GM21423 (cell line): ENCODE measurements at regions not wholly inside any gene's neighbourhood (a gene's known extent, or its start where the extent isn't known, plus 50 kb on each side); places are given as distances from the start of the nearest gene placed in this dataset.

Experiments
- ATAC-seq: cut with Tn5 transposase; IDR thresholded peaks from one replicate; pipeline ENCODE4 v1.9.1; 2021; ENCODE audit warnings: mild to moderate bottlenecking, moderate library complexity; ENCODE audit not compliant: unreplicated experiment

- no peak for ATAC-seq
Observed at GRCh38 chr3:177470197-177470941, 273.1 kb upstream of the TBL1XR1 start.

- no peak for ATAC-seq
Observed at GRCh38 chr3:177471733-177472480, 274.6 kb upstream of the TBL1XR1 start.

DNA sequence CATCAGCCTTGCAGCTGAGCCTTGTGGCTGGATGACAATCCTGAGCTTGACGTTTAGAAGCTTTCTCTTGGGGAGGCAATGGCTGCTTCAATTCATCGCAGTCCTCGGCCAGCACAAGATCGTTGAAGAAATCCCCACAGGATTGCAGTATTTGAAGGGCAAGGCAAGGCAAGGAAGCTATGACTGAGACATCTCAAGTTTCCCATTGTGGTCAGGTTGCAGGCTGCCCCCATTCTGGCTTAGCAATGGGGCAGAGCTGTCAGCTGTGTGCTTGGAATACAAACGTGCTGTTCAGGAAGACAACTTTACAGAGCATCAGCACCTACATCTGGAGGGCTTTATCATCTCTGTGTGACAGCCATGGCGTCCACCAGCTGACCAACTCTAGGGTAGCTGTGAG, 275.9 kb upstream of the TBL1XR1 start:
- ATAC-seq, result no peak

- no peak for ATAC-seq
Observed at GRCh38 chr3:177473903-177474302, 276.6 kb upstream of the TBL1XR1 start.

- ATAC-seq, result no peak
Observed at GRCh38 chr3:177474652-177475355, 277.5 kb upstream of the TBL1XR1 start.

- no peak for ATAC-seq
Observed at GRCh38 chr3:177475356-177475665, 278.0 kb upstream of the TBL1XR1 start.

GRCh38 chr3:177476495-177476894, 279.2 kb upstream of the TBL1XR1 start:
- no peak for ATAC-seq

- ATAC-seq, result no peak
Observed at GRCh38 chr3:177476921-177477435, 279.7 kb upstream of the TBL1XR1 start.

- ATAC-seq, result no peak
Observed at GRCh38 chr3:177478170-177478867, 281.0 kb upstream of the TBL1XR1 start.

DNA sequence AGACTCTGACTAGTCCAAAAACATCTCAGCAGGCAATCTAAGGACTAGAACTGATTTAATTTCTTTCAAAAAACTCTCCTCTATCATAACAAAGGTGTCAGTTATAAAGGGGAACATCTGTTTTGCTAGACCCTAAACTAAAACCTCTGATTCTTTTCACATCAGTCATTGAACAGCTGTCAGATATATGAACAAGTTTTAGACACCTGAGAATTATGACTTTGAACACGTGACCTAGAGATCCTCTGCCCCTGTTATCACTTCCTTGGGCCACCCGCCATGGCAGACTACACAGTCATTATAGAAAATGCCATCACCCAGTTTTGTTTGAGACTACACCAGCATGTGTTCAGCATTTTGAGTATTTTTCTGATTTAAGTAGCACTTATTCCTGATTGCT, 282.3 kb upstream of the TBL1XR1 start:
- ATAC-seq, result no peak

DNA sequence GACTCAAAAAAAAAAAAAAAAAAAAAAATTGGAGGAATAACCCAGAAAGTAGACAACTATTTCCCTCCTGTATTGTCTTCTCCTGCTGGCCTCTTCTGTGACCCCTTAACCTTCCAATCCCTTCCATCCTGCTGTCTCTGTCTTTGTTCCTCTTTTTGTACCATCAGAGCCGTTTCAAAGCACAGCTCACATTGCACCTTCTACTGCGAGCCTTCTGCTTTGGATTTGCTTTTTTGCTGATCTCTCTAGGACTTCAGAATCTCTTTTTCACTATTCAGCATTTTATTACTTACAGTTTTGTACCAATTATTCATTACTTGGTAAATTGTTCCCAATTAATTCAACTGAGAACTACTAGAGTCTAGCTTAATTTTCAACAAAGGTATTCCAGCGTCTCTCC, 284.0 kb upstream of the TBL1XR1 start:
- no peak for ATAC-seq

DNA sequence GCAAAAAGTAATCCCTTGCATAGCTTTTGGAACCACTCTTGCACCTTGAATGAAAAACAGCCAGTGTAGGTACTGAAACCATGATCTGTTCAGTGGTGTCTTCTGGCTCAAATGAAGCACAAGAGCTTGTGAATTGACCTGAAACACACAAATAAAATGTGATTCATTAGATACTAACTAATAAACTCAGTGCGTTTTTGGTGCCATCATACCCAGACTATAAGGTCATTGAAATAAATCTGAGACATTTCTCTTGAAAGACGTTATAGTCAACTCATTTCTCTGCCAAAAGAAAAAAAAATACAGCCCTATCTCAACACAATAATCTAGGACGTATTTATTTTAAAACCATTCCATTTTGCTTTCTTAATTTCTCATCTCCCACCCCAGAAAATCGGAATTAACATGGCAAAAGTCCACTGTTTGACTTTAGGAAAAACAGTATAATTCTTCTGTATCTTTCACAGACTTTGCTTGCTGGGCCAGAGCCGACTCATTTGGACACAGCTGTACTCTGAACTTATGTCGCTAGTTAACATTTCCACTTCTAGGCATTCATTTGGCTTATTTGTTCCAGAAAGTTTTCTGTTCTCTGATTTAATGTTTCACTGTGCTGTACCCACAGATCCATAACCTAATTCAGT, 284.9 kb upstream of the TBL1XR1 start:
- ATAC-seq, result no peak

DNA sequence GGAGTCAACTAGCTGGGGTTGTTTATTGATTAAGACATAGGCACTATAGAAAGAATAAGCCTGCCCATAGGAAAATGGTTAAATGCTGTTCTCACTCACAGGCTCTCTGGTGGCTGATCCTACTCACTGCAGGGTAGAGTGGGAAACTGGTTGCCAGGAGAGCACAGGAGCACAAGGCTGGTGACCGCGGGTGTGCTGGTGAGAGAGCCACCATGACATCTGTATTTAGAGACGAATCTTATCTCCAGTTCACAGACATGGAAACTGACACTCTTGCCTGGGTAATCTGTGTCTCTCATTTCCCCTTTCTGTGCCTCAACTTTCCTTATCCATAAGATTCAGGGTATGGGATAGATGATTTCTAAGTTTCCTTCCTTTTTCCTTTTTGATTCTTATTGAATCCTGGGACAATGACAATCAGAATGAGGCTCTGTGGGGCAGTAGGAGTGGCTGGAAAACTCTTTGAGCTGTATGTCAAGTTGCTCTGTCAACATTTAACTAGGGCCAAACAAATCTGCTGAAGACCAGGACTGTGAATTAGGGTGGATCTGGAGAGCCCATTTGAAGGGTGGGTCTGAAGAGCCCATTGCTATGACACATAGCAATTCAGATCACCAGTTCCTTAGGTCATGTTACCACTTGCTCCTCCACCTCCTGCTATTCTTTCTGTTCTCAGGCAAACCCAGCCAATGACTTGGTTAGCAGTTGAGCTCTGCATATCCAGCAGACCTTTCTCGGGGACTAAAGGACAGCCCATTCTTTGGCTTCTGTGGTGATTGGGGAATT, 286.1 kb upstream of the TBL1XR1 start:
- no peak for ATAC-seq

GRCh38 chr3:177484206-177484605, 286.9 kb upstream of the TBL1XR1 start:
- no peak for ATAC-seq

GRCh38 chr3:177484926-177485325, 287.6 kb upstream of the TBL1XR1 start:
- no peak for ATAC-seq

GRCh38 chr3:177487635-177488186, 290.4 kb upstream of the TBL1XR1 start:
- ATAC-seq, result no peak

DNA sequence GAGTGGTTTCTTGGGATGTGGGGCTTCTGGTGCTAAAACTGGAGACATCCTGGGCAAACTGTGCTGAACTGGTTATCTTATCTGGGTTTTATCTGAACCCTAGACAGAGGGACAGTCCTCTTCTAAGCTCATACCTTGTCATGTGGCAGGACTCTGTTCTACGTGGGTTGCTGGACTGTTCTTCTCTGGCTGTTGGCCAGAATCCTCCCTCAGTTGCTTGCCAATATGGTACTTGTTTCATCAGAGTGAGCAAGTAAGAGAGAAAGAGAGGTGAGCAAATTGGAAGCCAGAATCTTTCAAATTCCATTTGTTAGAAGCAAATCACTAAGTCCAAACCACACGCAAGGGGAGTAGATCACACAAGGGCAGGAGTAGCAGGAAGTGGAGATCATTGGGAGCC, 291.5 kb upstream of the TBL1XR1 start:
- no peak for ATAC-seq

DNA sequence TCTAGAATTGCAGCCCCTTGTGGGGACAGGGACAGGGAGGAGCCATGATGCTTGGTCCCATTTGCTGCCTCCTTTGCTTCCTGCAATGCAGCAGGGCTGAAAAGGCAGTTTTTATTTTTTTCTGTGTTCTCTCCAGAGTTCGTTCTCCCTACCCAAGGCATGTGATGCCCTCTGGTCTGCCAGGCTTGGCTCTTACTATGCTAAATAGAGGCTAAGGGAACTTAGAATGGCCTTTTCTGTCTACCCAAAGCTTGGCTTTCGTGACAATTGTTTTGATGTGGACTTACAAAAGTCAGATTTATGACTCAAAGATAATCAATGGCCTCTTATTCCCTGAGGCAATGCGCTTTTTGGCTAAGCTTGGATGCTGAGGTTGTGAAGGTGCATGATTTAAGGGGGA, 293.3 kb upstream of the TBL1XR1 start:
- ATAC-seq, result no peak

DNA sequence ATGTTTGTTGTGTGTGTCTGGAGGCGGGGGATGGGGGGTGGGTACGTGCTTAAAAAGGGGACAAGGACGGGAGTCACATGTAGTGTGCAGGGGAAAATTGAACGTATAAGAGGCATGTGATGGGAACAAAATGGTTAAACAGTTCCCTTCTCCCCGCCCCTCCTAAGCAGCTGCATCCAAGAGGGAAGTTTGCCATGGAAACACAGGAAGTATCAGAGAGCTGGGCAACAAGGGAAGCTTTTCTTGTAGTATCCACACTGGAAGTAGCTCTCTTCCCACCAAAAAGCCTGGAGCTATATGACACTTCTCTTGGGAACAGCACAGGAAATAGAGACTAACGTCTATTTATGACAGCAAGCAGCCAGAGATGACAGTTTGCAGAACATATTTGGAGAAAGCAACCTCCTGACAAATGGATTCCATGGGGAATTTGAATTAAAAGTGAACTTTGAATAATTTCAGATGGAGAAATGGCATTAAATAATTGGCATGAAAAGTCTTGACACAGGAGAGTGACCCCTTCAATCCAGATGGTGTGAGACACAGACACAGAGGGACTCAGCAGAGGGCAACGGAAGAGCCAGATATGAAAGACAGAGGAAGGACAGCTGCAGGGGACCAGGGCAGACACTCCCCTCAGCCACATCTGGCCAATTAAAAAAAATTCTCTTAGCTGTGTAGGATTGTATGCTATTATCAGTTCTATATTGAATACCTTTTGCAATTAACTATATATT, 294.2 kb upstream of the TBL1XR1 start:
- ATAC-seq, result no peak
